Inflammatory macrophage (primary cell): ENCODE measurements at regions not wholly inside any gene's neighbourhood (a gene's known extent, or its start where the extent isn't known, plus 50 kb on each side); places are given as distances from the start of the nearest gene placed in this dataset.

Source experiments
- DNase-seq, 2 donors: peaks; one replicate each; pipeline ENCODE4 v3.0.0-alpha.2; 2020 to 2022

DNA sequence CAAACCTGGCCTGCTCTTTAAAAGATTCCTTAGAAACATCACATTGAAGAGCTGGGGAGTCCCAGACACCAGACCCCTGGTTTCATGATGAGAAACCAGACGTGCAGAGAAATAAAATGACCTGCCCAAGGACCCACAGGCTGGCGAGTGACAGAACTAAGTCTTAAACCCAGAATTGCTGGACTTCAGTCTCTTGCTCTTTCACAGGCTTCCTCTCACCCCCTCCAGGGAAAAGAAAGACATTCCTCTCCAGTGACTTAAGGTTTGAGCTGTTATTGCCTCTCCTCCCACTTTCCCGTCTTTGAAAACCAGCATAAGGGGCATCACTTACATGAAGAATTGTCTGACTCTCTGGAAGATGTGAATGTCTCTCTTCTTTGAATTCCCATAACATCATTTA, 535.2 kb downstream of the IRX1 start:
- DNase-seq, result no peak

DNA sequence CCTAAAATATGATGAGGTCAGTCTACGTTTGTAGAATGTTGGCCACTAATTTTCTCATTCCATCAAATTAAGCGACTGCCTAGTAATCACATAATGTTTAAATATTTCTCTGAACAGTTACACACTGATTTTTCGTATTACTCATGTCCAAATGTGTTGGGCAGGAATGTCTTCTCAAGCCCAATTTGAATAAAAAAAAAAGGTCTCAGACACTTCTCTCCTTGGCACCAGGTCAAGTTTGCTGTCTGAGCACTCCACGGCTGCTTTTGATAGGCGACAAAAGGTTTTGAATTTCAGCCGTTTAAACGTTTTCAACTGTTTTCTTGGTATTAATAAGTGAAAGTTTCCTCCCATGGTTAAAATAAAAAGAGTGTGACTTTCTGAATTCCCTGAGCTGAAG, 542.1 kb downstream of the IRX1 start:
- no peak for DNase-seq

DNA sequence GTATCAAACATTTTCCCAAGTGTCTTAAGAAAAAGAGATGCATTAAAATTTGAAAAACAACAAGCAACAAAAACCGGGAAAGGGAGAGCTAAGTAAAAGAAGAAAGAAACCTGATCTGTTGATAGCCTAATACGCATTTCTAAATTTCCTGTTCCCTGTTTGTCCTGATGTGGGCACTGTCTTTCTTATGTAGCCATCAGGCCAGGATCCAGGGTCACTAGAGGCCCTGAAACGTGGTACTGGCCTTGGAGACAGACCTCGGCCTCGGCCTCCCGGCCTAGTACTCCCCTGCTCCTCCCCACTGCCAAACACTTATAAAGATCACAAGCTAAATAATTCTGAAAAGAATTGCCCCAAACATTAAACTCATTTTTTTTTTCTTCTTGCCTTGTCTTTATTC, 547.2 kb downstream of the IRX1 start:
- DNase-seq, result no peak

DNA sequence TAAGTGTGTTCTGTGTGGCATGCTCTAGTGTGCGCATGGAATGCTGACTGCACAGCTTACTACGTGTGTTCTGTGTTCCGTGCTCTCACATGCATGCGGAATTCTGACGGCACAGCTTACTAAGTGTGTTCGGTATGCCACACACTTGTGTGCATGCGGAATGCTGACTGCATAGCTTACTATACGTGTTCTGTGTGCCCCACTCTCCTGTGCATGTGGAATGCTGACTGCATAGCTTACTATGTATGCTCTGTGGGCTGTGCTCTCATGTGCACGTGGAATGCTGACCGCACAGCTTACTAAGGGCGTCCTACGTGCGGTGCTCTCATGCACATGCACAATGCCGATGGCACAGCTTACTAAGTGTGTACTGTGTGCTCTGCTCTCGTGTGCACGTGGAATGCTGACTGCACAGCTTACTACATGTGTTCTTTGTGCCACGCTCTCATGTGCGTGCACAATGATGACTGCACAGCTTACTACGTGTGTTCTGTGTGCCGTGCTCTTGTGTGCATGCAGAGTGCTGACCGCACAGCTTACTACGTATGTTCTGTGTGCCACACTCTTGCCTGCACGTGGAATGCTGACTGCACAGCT, 548.9 kb downstream of the IRX1 start:
- DNase-seq, result no peak

DNA sequence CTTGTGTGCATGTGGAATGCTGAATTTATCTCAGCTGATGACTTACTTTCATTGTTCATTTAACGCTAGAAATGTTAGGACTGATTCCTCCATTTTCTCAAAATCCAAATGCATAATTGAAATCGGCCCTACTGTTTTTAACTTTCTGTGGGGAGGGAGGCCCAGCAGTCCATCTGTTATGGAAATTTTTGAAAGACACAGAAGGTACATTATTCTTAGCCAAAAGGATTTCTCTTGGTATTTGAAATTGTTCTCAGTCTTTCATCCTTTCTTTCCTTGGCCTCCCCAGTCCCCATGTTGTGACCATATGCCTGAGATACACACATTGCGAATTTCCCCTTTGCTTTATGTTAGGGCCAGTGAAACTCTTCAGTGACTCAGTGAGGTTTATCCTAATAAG, 549.9 kb downstream of the IRX1 start:
- no peak for DNase-seq

DNA sequence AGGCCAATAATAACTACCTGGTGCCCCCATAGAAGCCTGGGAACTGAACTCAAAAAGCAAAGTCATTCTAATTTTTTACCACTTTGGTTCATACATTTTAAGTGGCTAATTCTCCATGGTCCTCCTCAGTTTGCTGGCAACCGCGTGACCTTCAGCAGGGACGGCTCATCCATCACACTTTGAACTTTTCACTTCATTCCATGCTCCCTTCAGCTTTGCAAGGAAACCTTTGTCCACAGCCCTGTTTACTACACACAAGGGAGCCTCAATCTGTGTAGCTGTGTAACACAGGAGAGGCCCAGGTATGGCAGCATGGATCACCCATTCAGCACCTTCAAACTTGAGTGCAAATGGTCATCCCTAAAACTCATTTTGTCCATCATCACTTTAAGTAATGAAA, 552.4 kb downstream of the IRX1 start:
- DNase-seq, result no peak

DNA sequence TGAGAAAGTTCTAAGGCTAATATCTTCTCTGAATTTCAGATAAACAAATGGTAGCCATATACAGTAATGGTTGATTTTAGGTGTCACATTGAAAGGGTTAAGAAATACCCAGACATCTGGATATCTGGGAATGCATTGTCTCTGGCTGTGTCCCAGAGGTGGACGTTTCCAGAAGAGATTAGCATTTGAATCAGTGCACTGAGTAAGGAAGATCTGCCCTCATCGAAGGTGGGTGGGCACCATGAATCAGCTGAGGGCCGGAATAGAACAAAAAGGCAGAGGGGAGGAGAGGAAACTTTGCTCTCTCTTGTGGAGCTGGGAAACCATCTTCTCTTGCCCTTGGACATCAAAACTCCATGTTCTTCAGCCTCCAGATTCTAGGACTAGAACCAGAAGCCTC, 554.4 kb downstream of the IRX1 start:
- no peak for DNase-seq

DNA sequence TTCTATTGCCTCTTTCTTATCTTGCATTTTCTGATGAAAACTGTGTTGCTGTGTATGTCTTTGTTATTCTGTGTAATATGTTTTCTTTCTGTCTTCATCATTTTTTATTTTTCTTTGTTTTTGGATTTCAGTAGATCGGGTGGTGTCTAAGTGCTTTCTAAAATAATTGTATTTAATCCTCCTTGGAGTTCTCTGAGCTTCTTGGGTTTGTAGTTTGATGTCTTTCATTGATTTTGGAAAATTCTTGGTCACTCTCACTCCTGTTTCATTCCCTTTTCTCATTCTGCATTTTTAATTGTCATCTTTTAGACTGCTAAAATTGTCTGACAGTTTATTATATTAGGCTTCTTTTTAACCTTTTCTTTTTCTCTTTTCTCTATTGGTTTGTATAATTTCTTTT, 560.5 kb downstream of the IRX1 start:
- no peak for DNase-seq

DNA sequence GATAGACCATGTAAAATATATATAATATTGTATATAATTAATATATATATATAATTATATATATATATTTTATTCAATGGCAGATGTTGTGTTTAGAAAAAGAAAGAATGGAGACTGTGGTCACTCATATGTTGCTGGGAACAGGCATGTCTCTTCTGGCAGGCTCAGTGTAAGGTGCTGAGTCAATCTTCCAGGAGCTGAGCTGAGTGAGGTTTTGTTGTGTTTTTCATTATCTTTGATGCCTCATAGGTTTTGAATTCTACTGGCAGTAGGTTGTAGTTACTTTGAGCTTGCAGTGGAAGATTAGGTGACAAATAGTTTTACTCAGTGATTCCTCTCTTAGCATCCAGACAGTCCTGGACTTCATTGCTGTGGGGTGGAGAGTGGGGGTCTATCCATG, 561.3 kb downstream of the IRX1 start:
- no peak for DNase-seq

DNA sequence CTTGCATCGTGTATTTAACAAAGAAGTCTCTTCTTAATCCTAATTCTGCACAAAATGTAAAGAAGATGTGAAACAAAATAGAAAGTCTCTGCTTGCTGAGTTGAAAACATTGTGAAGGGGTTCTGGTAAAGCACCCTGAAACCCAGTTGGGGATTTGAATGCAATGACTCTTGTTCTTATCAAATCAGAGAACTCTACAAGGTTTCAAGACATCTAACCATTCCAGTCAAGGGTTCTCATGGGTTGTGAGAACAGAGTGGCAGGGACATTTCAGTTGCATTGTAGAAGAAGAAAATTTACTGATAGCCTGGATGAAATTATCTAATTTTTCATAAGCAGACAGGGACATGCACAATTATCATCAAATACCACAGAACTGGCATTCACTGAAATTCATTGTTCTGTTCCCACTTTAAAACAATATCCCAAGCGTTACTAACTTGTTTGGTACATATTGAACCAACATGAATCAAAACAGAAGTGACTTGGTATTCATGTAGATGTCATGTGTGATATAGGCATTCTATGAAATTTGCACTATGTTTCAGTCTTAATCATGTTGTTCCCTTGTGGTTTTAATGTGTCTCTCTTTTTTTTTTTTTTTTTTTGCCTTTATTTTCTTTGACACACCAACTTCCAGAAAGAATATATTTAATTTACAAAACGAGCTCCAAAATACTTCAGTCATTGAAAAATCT, 563.3 kb downstream of the IRX1 start:
- no peak for DNase-seq

DNA sequence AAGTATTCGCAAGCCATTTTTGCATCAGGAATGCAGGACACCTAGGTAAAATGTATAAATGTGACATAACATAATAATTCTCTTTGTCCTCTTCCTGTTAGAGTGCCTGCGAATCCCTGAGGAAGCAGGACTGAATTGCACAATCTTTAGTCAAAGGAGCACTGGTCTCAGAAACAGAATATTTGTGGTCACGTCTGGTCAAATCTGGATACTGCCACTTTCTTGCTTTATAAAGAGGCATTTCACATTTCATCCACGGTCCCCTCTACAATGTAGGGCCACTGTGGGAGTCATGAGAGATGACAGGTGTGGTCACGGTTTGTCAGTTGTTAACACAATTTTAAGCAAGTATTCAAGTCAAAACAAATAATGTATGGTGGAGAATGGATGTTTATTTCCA, 564.0 kb downstream of the IRX1 start:
- no peak for DNase-seq

DNA sequence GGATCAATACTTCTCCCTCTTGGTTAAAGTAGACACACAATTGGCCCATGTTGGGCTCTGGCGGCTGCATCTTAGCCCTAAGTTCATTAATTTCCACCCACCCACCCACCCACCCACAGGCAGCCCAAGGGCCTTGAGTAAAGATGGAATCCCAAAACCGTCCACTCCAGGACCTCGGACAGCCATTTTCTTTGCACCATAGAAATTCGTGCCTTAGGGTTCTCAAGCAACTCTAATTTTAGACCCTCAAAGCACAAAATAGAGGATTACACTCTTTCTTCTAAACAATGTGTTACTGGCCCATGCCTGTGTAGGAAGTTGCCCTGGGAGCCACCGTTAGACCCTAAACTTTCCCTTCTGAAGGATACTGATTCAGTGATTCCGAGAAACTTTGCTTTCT, 568.5 kb downstream of the IRX1 start:
- DNase-seq, result no peak

DNA sequence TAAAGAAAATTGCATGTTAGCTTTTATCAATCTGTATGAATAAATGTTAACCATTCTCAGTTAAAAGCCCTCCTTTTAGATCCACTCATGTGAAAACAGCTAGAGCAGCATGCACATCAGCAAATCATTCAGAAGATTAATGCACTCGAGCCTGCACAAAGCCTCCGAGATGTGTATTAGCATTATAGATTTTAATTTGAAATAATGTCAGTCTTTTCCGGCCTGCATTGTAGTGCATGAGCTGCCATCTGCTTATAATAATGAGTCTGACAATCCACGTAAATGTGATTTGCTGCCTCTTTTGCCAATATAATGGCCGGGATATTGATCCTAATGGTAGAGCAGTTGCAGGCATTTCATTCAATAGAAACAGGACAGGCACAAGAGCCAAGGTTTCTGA, 585.1 kb downstream of the IRX1 start:
- no peak for DNase-seq

DNA sequence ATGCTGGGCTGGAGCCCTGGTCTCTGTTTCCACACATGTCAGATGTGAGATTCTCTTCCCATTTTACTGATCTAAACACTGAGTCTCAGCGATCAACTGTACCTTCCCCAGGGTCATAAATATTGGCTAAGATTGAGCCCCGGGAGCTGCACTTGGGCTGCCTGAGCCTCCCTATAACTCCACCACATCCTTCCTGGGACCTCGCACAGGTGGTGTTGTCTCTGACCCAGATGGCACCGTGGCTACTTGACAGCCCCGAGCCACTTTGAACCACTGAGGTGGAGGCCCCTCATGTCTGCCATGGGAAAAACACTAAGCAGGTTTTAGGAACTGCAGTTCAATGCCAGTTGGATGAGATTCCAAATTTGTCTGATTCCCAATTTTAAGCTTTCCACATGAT, 586.5 kb downstream of the IRX1 start:
- no peak for DNase-seq

DNA sequence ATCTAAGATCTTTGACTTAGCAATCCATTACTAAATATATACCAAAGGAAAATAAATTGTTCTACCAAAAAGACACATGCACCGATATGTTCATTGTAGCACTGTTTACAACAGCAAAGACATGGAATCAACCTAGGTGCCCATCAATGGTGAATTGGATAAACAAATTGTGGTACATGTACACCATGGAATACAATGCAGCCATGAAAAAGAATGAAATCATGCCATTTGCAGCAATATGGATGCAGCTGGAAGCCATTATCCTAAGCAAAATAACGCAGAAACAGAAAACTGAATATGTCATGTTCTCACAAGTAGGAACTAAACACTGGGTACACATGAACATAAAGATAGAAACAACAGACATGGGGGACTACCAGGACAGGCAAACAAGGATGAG, 589.5 kb downstream of the IRX1 start:
- no peak for DNase-seq

DNA sequence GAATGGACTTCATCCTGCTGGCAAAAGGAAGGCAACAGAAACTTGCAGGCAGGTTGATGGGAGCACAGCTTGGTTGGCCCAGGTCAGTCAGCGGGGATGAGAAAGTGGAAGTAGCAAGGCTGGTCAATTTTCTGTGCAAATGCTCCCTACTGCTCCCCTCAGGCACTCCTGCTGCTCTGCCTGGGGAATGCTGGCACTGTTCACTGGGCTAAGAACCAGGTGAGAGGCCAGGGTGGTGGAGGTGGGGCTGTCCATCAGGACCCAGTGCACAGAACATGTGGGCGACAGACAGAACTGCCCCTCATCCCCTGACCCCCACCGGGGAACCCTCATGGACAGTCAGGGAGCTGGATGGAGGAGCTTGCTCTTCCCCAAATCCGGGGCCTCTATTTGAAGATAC, 593.1 kb downstream of the IRX1 start:
- DNase-seq, result no peak

DNA sequence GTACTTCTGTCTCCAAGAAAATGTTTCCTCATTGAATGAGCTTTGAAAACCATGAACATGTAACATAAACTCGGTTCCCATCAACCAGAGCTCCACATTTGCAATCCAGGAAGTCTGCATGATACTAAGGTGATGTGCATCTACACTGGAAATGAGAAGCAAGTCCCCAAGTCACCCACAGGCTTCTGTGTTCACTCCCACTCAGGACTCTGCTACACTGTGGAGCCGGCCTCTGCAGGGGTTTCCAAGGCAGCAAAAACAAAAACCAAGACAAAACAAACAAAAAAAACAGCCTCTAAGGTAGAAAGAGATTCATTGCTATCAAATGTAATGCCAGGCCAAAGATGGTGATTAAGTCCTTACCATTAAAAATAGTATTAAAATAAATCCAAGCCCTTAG, 593.7 kb downstream of the IRX1 start:
- DNase-seq, result no peak

DNA sequence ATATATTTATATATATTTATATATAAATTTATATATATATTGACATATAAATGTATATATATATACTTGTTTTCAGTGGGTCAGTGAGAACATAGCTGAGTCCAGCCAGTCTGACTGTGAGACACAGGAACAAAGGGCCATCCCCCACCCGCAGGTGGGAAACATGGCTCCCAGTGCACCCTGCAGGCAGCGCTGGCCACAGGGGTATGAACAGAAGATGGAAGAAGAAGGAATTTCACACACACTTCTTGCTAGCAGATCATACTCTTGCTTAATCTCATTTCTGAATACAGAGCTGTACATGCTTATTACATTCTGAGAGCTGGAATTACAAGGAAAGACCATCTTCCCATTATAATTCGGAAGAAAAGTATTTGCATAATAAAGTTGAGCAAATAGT, 595.4 kb downstream of the IRX1 start:
- no peak for DNase-seq

DNA sequence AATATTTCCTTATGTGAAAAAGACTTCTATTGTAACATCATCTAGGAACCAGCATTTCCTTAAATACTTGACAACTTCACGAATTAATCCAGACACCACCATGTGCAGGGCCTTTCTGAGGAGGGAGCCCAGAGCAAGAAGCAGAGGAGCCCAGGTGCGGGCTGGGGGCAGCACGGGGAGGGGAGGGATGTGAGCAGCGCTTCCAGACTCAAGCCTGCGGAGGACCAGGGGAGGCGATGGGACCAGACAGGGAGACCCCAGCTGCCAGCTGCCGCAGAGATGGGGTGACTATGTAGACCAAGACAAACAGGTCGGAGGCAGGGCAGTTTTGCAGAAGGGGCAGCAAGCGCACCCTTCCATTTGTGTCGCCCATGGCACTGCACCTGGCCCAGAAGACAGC, 596.1 kb downstream of the IRX1 start:
- no peak for DNase-seq

DNA sequence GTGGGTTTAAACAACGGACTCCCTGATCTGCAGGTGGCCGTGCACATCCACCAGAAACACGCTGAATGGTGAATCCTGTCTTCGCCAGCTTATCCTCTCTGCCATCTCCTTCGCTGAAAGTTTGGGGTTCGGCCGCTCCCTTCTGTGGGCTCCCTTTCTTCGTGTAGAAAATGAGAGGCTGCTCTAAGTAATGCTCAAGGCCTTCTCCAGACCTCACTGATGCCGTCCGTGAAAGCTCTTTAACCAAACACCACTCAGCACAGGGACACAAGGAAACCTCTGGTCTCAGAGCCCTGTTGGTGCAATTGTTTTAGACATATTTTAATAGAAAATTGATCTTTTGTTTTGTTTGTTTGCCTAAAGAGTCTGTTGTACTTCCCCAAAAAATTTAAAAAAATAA, 596.5 kb downstream of the IRX1 start:
- no peak for DNase-seq

DNA sequence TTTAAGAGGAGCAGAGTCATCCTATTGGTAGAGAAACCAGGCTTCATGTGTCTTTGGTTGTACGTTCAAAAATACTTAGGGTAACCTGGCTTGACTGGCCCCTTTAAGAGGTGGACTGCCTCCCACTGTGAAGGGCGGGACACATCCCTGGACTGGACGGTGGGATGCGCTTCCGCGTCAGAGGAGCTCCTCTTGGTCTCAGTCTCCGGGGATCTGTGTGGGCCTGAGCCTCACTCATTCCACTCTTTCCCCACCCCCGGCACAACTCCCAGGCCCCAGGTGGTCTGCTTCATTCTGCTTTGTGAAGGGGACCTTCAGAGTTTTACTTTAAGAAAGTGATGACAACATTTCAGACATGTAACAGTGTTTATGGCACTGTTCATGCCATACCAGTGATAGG, 601.1 kb downstream of the IRX1 start:
- no peak for DNase-seq

DNA sequence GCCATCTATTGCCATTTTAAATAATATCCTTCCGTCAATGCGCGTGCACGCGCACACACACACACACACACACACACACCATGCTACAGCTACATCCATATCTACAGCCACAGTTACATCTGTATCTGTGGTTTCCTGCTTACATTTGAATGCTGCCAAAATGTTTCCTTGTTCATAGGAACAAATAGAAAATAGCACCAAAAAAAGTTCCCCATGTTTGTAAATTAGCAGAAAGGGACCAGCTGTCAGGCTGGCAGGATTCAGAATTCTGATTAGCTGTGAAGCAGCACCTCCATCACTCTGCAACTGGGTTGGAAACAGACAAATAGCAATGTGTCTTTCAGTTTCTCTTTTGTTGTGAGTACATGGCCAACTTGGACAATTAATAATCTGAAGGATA, 601.5 kb downstream of the IRX1 start:
- no peak for DNase-seq

DNA sequence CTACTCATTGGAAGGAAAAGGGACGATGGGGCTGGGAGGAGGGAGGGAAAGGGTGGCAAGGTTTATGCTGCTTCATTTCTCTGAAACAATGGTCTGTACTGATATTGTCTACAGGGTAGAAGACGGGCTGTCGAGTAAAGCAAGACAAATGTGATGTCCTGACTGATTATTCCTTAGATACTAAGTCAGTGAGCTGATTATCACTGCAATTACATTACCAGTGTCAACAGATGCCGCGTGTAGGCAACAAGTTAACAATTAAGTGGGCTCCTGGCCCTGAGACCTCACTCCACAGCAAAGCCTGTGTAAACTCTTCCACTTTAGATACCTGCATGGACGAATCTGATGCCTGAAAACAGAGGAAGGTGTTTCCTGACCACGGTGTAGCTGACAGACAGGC, 602.8 kb downstream of the IRX1 start:
- DNase-seq, result no peak

DNA sequence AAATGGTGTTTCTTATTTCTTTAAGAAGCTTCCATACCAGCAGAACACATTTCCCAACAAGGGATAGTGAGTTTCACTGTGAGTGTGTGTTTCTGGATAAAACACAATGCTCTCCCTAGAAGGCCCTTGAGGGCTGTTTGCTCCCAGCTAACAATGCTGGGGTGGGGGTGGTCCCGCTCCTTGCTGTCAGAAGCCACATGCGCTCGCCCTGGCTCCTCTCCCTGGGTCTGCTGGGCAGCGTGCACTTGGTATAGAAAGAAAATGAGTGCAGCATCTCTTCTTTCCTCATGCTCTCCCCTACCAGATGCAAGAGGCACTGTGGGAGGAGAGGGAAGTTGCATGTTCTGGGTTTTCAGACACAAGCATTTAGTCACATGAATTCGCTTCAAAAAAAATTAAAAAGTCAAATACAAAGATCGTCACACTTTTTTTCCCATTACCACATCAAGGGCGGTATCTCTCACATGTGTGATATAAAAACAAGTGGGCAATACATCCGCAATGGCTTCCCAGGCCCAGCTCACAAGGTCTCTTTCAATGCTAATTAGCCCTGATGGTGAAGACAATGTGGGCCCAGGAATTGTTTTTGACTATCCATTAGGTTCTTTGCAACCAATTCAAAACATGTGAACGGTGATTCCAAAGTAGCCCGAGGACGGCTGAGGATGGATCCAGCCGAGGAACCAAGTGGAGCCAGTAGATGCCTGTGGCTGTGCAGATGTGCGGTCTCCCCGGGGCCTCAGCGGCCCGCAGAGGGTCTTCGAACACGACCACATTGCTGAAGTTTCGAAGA, 603.6 kb downstream of the IRX1 start:
- no peak for DNase-seq
